HG02588 (cell line): ENCODE measurements at regions not wholly inside any gene's neighbourhood (a gene's known extent, or its start where the extent isn't known, plus 50 kb on each side); places are given as distances from the start of the nearest gene placed in this dataset.

Source experiments
- ATAC-seq: cut with Tn5 transposase; IDR thresholded peaks from one replicate; pipeline ENCODE4 v1.9.1; 2021; ENCODE audit warnings: mild to moderate bottlenecking, moderate library complexity; ENCODE audit not compliant: unreplicated experiment

- ATAC-seq = no peak
Measured at GRCh38 chr7:41808541-41808940, 105.7 kb upstream of the INHBA start.

- no peak for ATAC-seq
Measured at GRCh38 chr7:41803569-41803968, 100.7 kb upstream of the INHBA start.

GRCh38 chr7:41796331-41796730 is 93.4 kb upstream of the INHBA start:
- ATAC-seq = no peak

GRCh38 chr7:41795276-41795833 is 92.5 kb upstream of the INHBA start:
- no peak for ATAC-seq

GRCh38 chr7:41793556-41793955 is 90.7 kb upstream of the INHBA start:
- ATAC-seq = no peak

- no peak for ATAC-seq
Measured at GRCh38 chr7:41792120-41792519, 89.2 kb upstream of the INHBA start.

GRCh38 chr7:41788556-41788955 is 85.7 kb upstream of the INHBA start:
- no peak for ATAC-seq

- no peak for ATAC-seq
Measured at GRCh38 chr7:41787651-41788350, 84.9 kb upstream of the INHBA start.

- no peak for ATAC-seq
Measured at GRCh38 chr7:41786944-41787343, 84.1 kb upstream of the INHBA start.

GRCh38 chr7:41786404-41786803 is 83.5 kb upstream of the INHBA start:
- ATAC-seq = no peak

GRCh38 chr7:41785840-41786239 is 83.0 kb upstream of the INHBA start:
- no peak for ATAC-seq

- ATAC-seq = no peak
Measured at GRCh38 chr7:41785265-41785664, 82.4 kb upstream of the INHBA start.

- no peak for ATAC-seq
Measured at GRCh38 chr7:41779918-41780317, 77.0 kb upstream of the INHBA start.

GRCh38 chr7:41777894-41778596 is 75.2 kb upstream of the INHBA start:
- no peak for ATAC-seq

- no peak for ATAC-seq
Measured at GRCh38 chr7:41774966-41775365, 72.1 kb upstream of the INHBA start.

GRCh38 chr7:41773756-41774155 is 70.9 kb upstream of the INHBA start:
- no peak for ATAC-seq

- no peak for ATAC-seq
Measured at GRCh38 chr7:41771717-41772116, 68.8 kb upstream of the INHBA start.

- no peak for ATAC-seq
Measured at GRCh38 chr7:41769162-41769561, 66.3 kb upstream of the INHBA start.

GRCh38 chr7:41763626-41764025 is 60.7 kb upstream of the INHBA start:
- ATAC-seq = no peak

GRCh38 chr7:41762641-41763040 is 59.8 kb upstream of the INHBA start:
- no peak for ATAC-seq

- no peak for ATAC-seq
Measured at GRCh38 chr7:41760293-41760692, 57.4 kb upstream of the INHBA start.

GRCh38 chr7:41758321-41758720 is 55.4 kb upstream of the INHBA start:
- no peak for ATAC-seq
